Liver (tissue), 8 donors: ENCODE measurements at regions not wholly inside any gene's neighbourhood (a gene's known extent, or its start where the extent isn't known, plus 50 kb on each side); places are given as distances from the start of the nearest gene placed in this dataset.

Source experiments
- DNase-seq: peaks from one replicate; pipeline ENCODE4 v3.0.0-alpha.2; 2017; ENCODE audit warnings: low spot score
- H3K27ac ChIP-seq, 2 donors: one replicate each; pipeline ENCODE4 v1.7.0; 2013; ENCODE audit warnings: inconsistent platforms in 2 of 2, low read length in 2 of 2, control low read depth in 1 of 2, low read depth in 1 of 2, mild to moderate bottlenecking in 1 of 2
- H3K27me3 ChIP-seq, 4 donors: one replicate each; pipeline versions ENCODE4 v1.6.1 to v1.7.0; 2013; ENCODE audit warnings: low read length in 3 of 4, inconsistent platforms in 1 of 4, mild to moderate bottlenecking in 1 of 4, moderate library complexity in 1 of 4; ENCODE audit not compliant: control insufficient read depth in 4 of 4, insufficient read depth in 4 of 4
- H3K36me3 ChIP-seq, 4 donors: one replicate each; pipeline versions ENCODE4 v1.6.1 to v1.7.0; 2013; ENCODE audit warnings: low read length in 3 of 4, mild to moderate bottlenecking in 3 of 4, low read depth in 1 of 4, moderate library complexity in 1 of 4; ENCODE audit not compliant: control insufficient read depth in 4 of 4, insufficient read depth in 3 of 4
- H3K4me1 ChIP-seq, 4 donors: one replicate each; pipeline versions ENCODE4 v1.6.1 to v1.7.0; 2013; ENCODE audit warnings: low read length in 3 of 4, mild to moderate bottlenecking in 3 of 4, moderate library complexity in 1 of 4; ENCODE audit not compliant: control insufficient read depth in 4 of 4, insufficient read depth in 4 of 4
- H3K4me3 ChIP-seq, 3 donors: one replicate each; pipeline versions ENCODE4 v1.6.1 to v1.7.0; 2013; ENCODE audit warnings: low read length in 3 of 3, control low read depth in 1 of 3, low read depth in 1 of 3, mild to moderate bottlenecking in 1 of 3
- H3K9ac ChIP-seq, 2 donors: one replicate each; pipeline ENCODE4 v1.7.0; 2013; ENCODE audit warnings: low read length in 2 of 2, mild to moderate bottlenecking in 2 of 2, moderate library complexity in 2 of 2, control low read depth in 1 of 2, low read depth in 1 of 2
- H3K9me3 ChIP-seq, 4 donors: one replicate each; pipeline versions ENCODE4 v1.6.1 to v1.7.0; 2013; ENCODE audit warnings: low read length in 3 of 4; ENCODE audit not compliant: control insufficient read depth in 4 of 4
- ATF3 ChIP-seq: IDR thresholded peaks from 2 replicates; pipeline ENCODE4 v1.6.1; 2016; ENCODE audit warnings: antibody characterized with exemption
- CTCF ChIP-seq: fragments of 150-350 bp; IDR thresholded peaks from 2 replicates; pipeline ENCODE4 v1.5.1; 2017; ENCODE audit warnings: improper control_type of control experiment, low read depth, low read length; ENCODE audit not compliant: missing input control
- EGR1 ChIP-seq, 2 donors: IDR thresholded peaks; 2 replicates each; pipeline ENCODE4 v1.6.1; 2016 to 2018; ENCODE audit warnings: antibody characterized with exemption in 2 of 2, low read depth in 2 of 2
- FOXA1 ChIP-seq: IDR thresholded peaks from 2 replicates; pipeline ENCODE4 v1.6.1; 2016; ENCODE audit warnings: antibody characterized with exemption
- FOXA2 ChIP-seq: IDR thresholded peaks from 2 replicates; pipeline ENCODE4 v1.6.1; 2016; ENCODE audit warnings: antibody characterized with exemption
- GABPA ChIP-seq, 2 donors: IDR thresholded peaks in 1 of 2; conservative IDR thresholded peaks in 1 of 2; 2 replicates each; pipeline ENCODE4 v1.6.1; 2016; ENCODE audit warnings: antibody characterized with exemption in 2 of 2, mild to moderate bottlenecking in 1 of 2, moderate library complexity in 1 of 2
- HNF4A ChIP-seq, 2 donors: conservative IDR thresholded peaks; 2 replicates each; pipeline ENCODE4 v1.6.1; 2016; ENCODE audit warnings: antibody characterized with exemption in 2 of 2, mild to moderate bottlenecking in 2 of 2
- HNF4G ChIP-seq: IDR thresholded peaks from 2 replicates; pipeline ENCODE4 v1.6.1; 2016; ENCODE audit warnings: antibody characterized with exemption
- JUND ChIP-seq, 2 donors: IDR thresholded peaks; 2 replicates each; pipeline ENCODE4 v1.6.1; 2016; ENCODE audit warnings: antibody characterized with exemption in 2 of 2
- NR2F2 ChIP-seq: IDR thresholded peaks from 2 replicates; pipeline ENCODE4 v1.6.1; 2016; ENCODE audit warnings: antibody characterized with exemption
- RAD21 ChIP-seq, 2 donors: IDR thresholded peaks; 2 replicates each; pipeline ENCODE4 v1.6.1; 2016; ENCODE audit warnings: antibody characterized with exemption in 2 of 2, mild to moderate bottlenecking in 2 of 2
- RXRA ChIP-seq, 2 donors: IDR thresholded peaks; 2 replicates each; pipeline ENCODE4 v1.6.1; 2017 to 2018; ENCODE audit warnings: antibody characterized with exemption in 2 of 2, mild to moderate bottlenecking in 1 of 2
- SP1 ChIP-seq: IDR thresholded peaks from 2 replicates; pipeline ENCODE4 v1.6.1; 2018; ENCODE audit warnings: antibody characterized with exemption, mild to moderate bottlenecking
- YY1 ChIP-seq: IDR thresholded peaks from 2 replicates; pipeline ENCODE4 v1.6.1; 2016; ENCODE audit warnings: antibody characterized with exemption, mild to moderate bottlenecking
- ZBTB33 ChIP-seq: IDR thresholded peaks from 2 replicates; pipeline ENCODE4 v1.6.1; 2016; ENCODE audit warnings: antibody characterized with exemption
- WGBS: extraction: QIAGEN DNeasy Blood & Tissue Kit; methylation state at CpG from one replicate; pipeline ENCODE4 v1.1.7; 2013; 5-methylcytosine and 5-hydroxymethylcytosine counted together
- TF ChIP-seq, protein P1 (sequence below): IDR thresholded peaks from 2 replicates; pipeline ENCODE4 v1.6.1; 2016; ENCODE audit warnings: antibody characterized with exemption
- TF ChIP-seq, protein P2 (sequence below): IDR thresholded peaks from 2 replicates; pipeline ENCODE4 v1.6.1; 2016; ENCODE audit warnings: antibody characterized with exemption, mild to moderate bottlenecking
- donor health status: healthy.
- donor health status: healthy.
- donor health status: healthy.
- donor health status: healthy.
- donor health status: healthy.

DNA sequence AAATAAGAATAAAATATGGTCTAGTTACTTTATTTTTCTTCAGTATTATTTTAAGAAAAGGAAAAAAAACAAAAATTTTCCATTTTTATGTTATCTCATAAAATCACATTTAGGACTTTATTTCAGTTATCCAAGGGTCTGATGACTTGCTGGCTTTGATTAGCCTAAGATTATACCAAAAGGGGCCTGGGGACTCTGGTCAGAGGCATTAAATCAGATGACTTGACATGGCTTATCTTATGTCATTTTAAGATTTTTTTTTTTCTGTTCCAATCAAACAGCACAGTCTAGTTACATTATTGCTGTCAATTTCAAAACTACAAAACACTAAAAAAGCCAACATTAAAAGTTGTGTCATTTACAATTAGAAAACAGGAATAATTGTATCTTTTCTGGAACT, 725.4 kb upstream of the NR2F2 start:
- TF ChIP-seq FOXA1 (no peak), FOXA2 (no peak), HNF4G (no peak), ATF3 (no peak), CTCF (no peak), GABPA (IDR thresholded peaks at IDR 0.05 in 1 of 2, conservative IDR thresholded peaks at IDR 0.05 in 1 of 2) (no peak), SP1 (no peak), JUND (IDR thresholded peaks at IDR 0.05) (no peak), YY1 (no peak), RAD21 (IDR thresholded peaks at IDR 0.05) (no peak), NR2F2 (no peak), EGR1 (IDR thresholded peaks at IDR 0.05; ENCODE audit: low read depth in 2 of 2) (no peak), HNF4A (conservative IDR thresholded peaks at IDR 0.05) (no peak), ZBTB33 (no peak), RXRA (IDR thresholded peaks at IDR 0.05) (no peak)
- TF ChIP-seq, protein P1, sequence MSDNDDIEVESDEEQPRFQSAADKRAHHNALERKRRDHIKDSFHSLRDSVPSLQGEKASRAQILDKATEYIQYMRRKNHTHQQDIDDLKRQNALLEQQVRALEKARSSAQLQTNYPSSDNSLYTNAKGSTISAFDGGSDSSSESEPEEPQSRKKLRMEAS, result no peak
- TF ChIP-seq, protein P2, sequence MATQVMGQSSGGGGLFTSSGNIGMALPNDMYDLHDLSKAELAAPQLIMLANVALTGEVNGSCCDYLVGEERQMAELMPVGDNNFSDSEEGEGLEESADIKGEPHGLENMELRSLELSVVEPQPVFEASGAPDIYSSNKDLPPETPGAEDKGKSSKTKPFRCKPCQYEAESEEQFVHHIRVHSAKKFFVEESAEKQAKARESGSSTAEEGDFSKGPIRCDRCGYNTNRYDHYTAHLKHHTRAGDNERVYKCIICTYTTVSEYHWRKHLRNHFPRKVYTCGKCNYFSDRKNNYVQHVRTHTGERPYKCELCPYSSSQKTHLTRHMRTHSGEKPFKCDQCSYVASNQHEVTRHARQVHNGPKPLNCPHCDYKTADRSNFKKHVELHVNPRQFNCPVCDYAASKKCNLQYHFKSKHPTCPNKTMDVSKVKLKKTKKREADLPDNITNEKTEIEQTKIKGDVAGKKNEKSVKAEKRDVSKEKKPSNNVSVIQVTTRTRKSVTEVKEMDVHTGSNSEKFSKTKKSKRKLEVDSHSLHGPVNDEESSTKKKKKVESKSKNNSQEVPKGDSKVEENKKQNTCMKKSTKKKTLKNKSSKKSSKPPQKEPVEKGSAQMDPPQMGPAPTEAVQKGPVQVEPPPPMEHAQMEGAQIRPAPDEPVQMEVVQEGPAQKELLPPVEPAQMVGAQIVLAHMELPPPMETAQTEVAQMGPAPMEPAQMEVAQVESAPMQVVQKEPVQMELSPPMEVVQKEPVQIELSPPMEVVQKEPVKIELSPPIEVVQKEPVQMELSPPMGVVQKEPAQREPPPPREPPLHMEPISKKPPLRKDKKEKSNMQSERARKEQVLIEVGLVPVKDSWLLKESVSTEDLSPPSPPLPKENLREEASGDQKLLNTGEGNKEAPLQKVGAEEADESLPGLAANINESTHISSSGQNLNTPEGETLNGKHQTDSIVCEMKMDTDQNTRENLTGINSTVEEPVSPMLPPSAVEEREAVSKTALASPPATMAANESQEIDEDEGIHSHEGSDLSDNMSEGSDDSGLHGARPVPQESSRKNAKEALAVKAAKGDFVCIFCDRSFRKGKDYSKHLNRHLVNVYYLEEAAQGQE, result no peak
- Histone ChIP-seq H3K9ac (no peak overlapping the region), H3K36me3 (no peaks in the 10 kb centered on the region), H3K4me1 (peaks cover 0 to 5% (median 0%) of the 10 kb centered on the region in 4 donors), H3K9me3 (no peaks in the 10 kb centered on the region), H3K27ac (no peak overlapping the region), H3K4me3 (no peak overlapping the region), H3K27me3 (no peaks in the 10 kb centered on the region)
- DNase-seq, result no peak

GRCh38 chr15:95606551-95606950, 723.9 kb upstream of the NR2F2 start:
- Histone ChIP-seq H3K4me3 (no peak overlapping the region), H3K27ac (no peak overlapping the region), H3K9me3 (no peaks in the 10 kb centered on the region), H3K27me3 (no peaks in the 10 kb centered on the region), H3K9ac (no peak overlapping the region), H3K4me1 (peaks cover 0 to 5% (median 0%) of the 10 kb centered on the region in 4 donors), H3K36me3 (no peaks in the 10 kb centered on the region)
- WGBS, result 95% methylated on average over 2 of the region's 2 CpGs
- DNase-seq, result no peak
- TF ChIP-seq, protein P2, result no peak
- TF ChIP-seq EGR1 (IDR thresholded peaks at IDR 0.05; ENCODE audit: low read depth in 2 of 2) (no peak), ZBTB33 (no peak), RXRA (IDR thresholded peaks at IDR 0.05) (no peak), ATF3 (no peak), FOXA2 (no peak), RAD21 (IDR thresholded peaks at IDR 0.05) (no peak)
- TF ChIP-seq, protein P1, result no peak
